HCT116 (cell line): ENCODE measurements at regions not wholly inside any gene's neighbourhood (a gene's known extent, or its start where the extent isn't known, plus 50 kb on each side); places are given as distances from the start of the nearest gene placed in this dataset.

Experiments used
- ATAC-seq: fragments of 200-7000 bp; cut with Tn5 transposase; 2 replicates; pipeline ENCODE4 v1.9.1; 2020; ENCODE audit warnings: mild to moderate bottlenecking, moderate library complexity
- BruUV-seq: library from RNA; stranded (reverse); fragments of 400-500 nt; replicated peaks from 2 replicates; lab custom pipeline; 2021; lab: Mats Ljungman, UMichigan
- CTCF ChIA-PET: fragments of 300-600 bp; sonication (Branson Sonifier 250); formaldehyde crosslinking; loops from one replicate; lab custom pipeline; 2021; ENCODE audit warnings: antibody characterized with exemption; lab: Charles Lee
- POLR2A ChIA-PET: fragments of 300-600, 350-600 bp; sonication (Branson Sonifier 250); formaldehyde crosslinking; loops from one replicate; lab custom pipeline; 2021; ENCODE audit warnings: antibody characterized with exemption; lab: Charles Lee
- RAD21 ChIA-PET, 2 experiments: fragments of 300-600 bp; sonication (Branson Sonifier 250); formaldehyde crosslinking; loops; one replicate each; lab custom pipeline; 2023; ENCODE audit warnings: low total read pairs in 2 of 2; ENCODE audit not compliant: uncharacterized antibody in 2 of 2, unreplicated experiment in 2 of 2, low non-redundant PET in 1 of 2; lab: Charles Lee
- DNase-seq: peaks from one replicate; pipeline ENCODE4 v3.0.0-alpha.2; 2010; ENCODE audit warnings: low read depth, low spot score
- H2AFZ ChIP-seq: fragments of 200-600 bp; shearing (Covaris generic), sonication (generic); 2 replicates; pipeline ENCODE4 v1.6.1; 2017; ENCODE audit warnings: low read depth, mixed run types, mixed read lengths, antibody characterized with exemption, low read length; ENCODE audit not compliant: poor library complexity, severe bottlenecking
- H3K27ac ChIP-seq: 2 replicates; pipeline ENCODE4 v1.5.1; 2012; ENCODE audit warnings: low read depth, low read length
- H3K27me3 ChIP-seq: fragments of 200-600 bp; sonication (generic); 2 replicates; pipeline ENCODE4 v1.6.1; 2016; ENCODE audit warnings: mixed run types, low read length, mixed read lengths; ENCODE audit not compliant: insufficient read depth
- H3K36me3 ChIP-seq, 2 experiments: fragments of 200-500 bp in 1 of 2; fragments of 200-600 bp in 1 of 2; sonication (Bioruptor generic) in 1 of 2; sonication (generic) in 1 of 2; 2 replicates each; pipeline versions ENCODE4 v1.5.1 to v1.6.1; 2014 to 2016; ENCODE audit warnings: low read length in 2 of 2, inconsistent platforms in 1 of 2, mixed read lengths in 1 of 2, mixed run types in 1 of 2; ENCODE audit not compliant: insufficient read depth in 2 of 2, control insufficient read depth in 1 of 2
- H3K4me1 ChIP-seq, 2 experiments: fragments of 200-600 bp in 1 of 2; sonication (generic) in 1 of 2; 2 replicates each; pipeline versions ENCODE4 v1.5.1 to v1.6.1; 2012 to 2017; ENCODE audit warnings: low read length in 2 of 2, inconsistent platforms in 1 of 2, mild to moderate bottlenecking in 1 of 2, mixed read lengths in 1 of 2, mixed run types in 1 of 2, moderate library complexity in 1 of 2; ENCODE audit not compliant: insufficient read depth in 2 of 2, control insufficient read depth in 1 of 2
- H3K4me2 ChIP-seq: fragments of 200-600 bp; sonication (generic); 2 replicates; pipeline ENCODE4 v1.6.1; 2017; ENCODE audit warnings: mixed run types, low read length, mixed read lengths
- H3K4me3 ChIP-seq, 2 experiments: fragments of 200-600 bp in 1 of 2; sonication (generic) in 1 of 2; replicated peaks in 1 of 2; 2 replicates each; pipeline ENCODE4 v1.5.1; 2011 to 2016; ENCODE audit warnings: low read length in 2 of 2, control low read depth in 1 of 2, low read depth in 1 of 2, mild to moderate bottlenecking in 1 of 2, mixed read lengths in 1 of 2, mixed run types in 1 of 2
- H3K79me2 ChIP-seq: fragments of 200-600 bp; sonication (generic); 2 replicates; pipeline ENCODE4 v1.6.1; 2017; ENCODE audit warnings: mild to moderate bottlenecking, mixed run types, low read length, moderate library complexity, mixed read lengths; ENCODE audit not compliant: insufficient read depth
- H3K9ac ChIP-seq: fragments of 200-600 bp; sonication (generic); 2 replicates; pipeline ENCODE4 v1.6.1; 2016; ENCODE audit warnings: low read length, mixed read lengths
- H3K9me2 ChIP-seq: fragments of 200-600 bp; sonication (generic), shearing (Covaris generic); 2 replicates; pipeline ENCODE4 v1.6.1; 2017; ENCODE audit warnings: mixed run types, mild to moderate bottlenecking, moderate library complexity; ENCODE audit not compliant: insufficient read depth
- H3K9me3 ChIP-seq, 2 experiments: fragments of 200-500 bp in 1 of 2; fragments of 200-600 bp in 1 of 2; sonication (Bioruptor generic) in 1 of 2; sonication (generic) in 1 of 2; 2 replicates each; pipeline ENCODE4 v1.6.1; 2014 to 2017; ENCODE audit warnings: low read length in 2 of 2, mixed read lengths in 2 of 2, inconsistent platforms in 1 of 2, low read depth in 1 of 2, mild to moderate bottlenecking in 1 of 2, mixed run types in 1 of 2, moderate library complexity in 1 of 2; ENCODE audit not compliant: control insufficient read depth in 1 of 2, insufficient read depth in 1 of 2
- H4K20me1 ChIP-seq: fragments of 200-600 bp; sonication (generic), shearing (Covaris generic); 2 replicates; pipeline ENCODE4 v1.6.1; 2017; ENCODE audit warnings: mixed run types, mild to moderate bottlenecking, moderate library complexity; ENCODE audit not compliant: insufficient read depth
- ATF3 ChIP-seq: IDR thresholded peaks from 2 replicates; pipeline ENCODE4 v1.6.1; 2012
- CBX3 ChIP-seq: IDR thresholded peaks from 2 replicates; pipeline ENCODE4 v1.6.1; 2012; ENCODE audit warnings: low read depth
- ELF1 ChIP-seq: IDR thresholded peaks from 2 replicates; pipeline ENCODE4 v1.6.1; 2012; ENCODE audit warnings: low read depth, borderline replicate concordance
- FOSL1 ChIP-seq: IDR thresholded peaks from 2 replicates; pipeline ENCODE4 v1.6.1; 2012; ENCODE audit warnings: low read depth
- JUND ChIP-seq: IDR thresholded peaks from 2 replicates; pipeline ENCODE4 v1.6.1; 2012
- MAX ChIP-seq: IDR thresholded peaks from 2 replicates; pipeline ENCODE4 v1.6.1; 2012
- POLR2A ChIP-seq: IDR thresholded peaks from 2 replicates; pipeline ENCODE4 v1.7.0; 2011; ENCODE audit warnings: borderline replicate concordance; ENCODE audit not compliant: insufficient read depth, insufficient read length; ENCODE audit errors: extremely low read depth
- POLR2AphosphoS5 ChIP-seq: IDR thresholded peaks from 2 replicates; pipeline ENCODE4 v1.6.1; 2011; ENCODE audit warnings: mild to moderate bottlenecking, low read depth, low read length, moderate library complexity
- RAD21 ChIP-seq: IDR thresholded peaks from 2 replicates; pipeline ENCODE4 v1.6.1; 2012; ENCODE audit warnings: low read depth, mild to moderate bottlenecking
- REST ChIP-seq: IDR thresholded peaks from 2 replicates; pipeline ENCODE4 v1.6.1; 2012; ENCODE audit warnings: low read depth
- SIN3A ChIP-seq: IDR thresholded peaks from 2 replicates; pipeline ENCODE4 v1.6.1; 2012; ENCODE audit warnings: low read depth
- SP1 ChIP-seq: IDR thresholded peaks from 2 replicates; pipeline ENCODE4 v1.6.1; 2012; ENCODE audit warnings: low read depth
- YY1 ChIP-seq: IDR thresholded peaks from 2 replicates; pipeline ENCODE4 v1.6.1; 2011; ENCODE audit warnings: low read length, low read depth, moderate library complexity, mild to moderate bottlenecking; ENCODE audit not compliant: insufficient replicate concordance; ENCODE audit errors: extremely low read depth
- ZFX ChIP-seq: fragments of 450-650 bp; IDR thresholded peaks from 2 replicates; pipeline ENCODE4 v1.6.1; 2017
- intact Hi-C: fragments of 100-400 bp; cut with micrococcal nuclease; formaldehyde crosslinking; loops from 2 replicates; pipeline ENCODE4 v1.10.0; 2022
- TF ChIP-seq, protein P1 (sequence below), 3 experiments: fragments of 200-600 bp in 1 of 3; sonication (generic) in 1 of 3; IDR thresholded peaks in 2 of 3; conservative IDR thresholded peaks in 1 of 3; 2 replicates each; pipeline ENCODE4 v1.5.1; 2012 to 2017; ENCODE audit warnings: low read depth in 2 of 3, low read length in 2 of 3, antibody characterized with exemption in 1 of 3, borderline replicate concordance in 1 of 3, control low read depth in 1 of 3, mild to moderate bottlenecking in 1 of 3, mixed read lengths in 1 of 3, mixed run types in 1 of 3, moderate library complexity in 1 of 3; ENCODE audit not compliant: insufficient read depth in 1 of 3
- TF ChIP-seq, protein P2 (sequence below): IDR thresholded peaks from 2 replicates; pipeline ENCODE4 v1.6.1; 2011; ENCODE audit warnings: mild to moderate bottlenecking, low read length, moderate library complexity; ENCODE audit not compliant: insufficient replicate concordance; ENCODE audit errors: extremely low read depth

DNA sequence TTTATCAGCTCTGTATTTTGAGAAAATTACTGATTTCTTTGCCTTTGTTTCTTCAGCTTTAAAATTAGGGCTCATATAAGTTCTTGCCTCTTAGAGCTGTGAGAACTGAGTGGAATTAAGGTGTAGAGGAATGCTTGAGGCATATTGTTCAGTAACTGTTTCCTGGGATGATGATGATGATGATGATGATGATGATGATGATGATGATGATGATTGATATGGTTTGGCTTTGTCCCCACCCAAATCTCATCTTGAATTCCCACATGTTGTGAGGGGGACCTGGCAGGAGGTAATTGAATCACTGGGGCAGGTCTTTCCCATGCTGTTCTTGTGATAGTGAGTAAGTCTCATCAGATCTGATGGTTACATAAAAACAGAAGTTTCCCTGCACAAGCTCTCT, 118.7 kb downstream of the CHRM3 start:
- ChIA-PET CTCF (no interaction called here), RAD21 (no interaction called here)
- peaks cover 0 to 14% of the 10 kb centered on the region in 2 experiments; a peak in 2 of 4 replicates for H3K9me3 ChIP-seq
- H3K9ac ChIP-seq: no peak overlapping the region
- H3K36me3 ChIP-seq: no peaks in the 10 kb centered on the region
- H2AFZ ChIP-seq: no peak overlapping the region
- intact Hi-C loops: no loop called here
- H4K20me1 ChIP-seq: no peaks in the 10 kb centered on the region
- no peaks in the 10 kb centered on the region for H3K79me2 ChIP-seq
- no peaks in the 10 kb centered on the region for H3K27me3 ChIP-seq
- no peaks in the 10 kb centered on the region for H3K4me1 ChIP-seq
- H3K4me2 ChIP-seq: no peak overlapping the region
- no peaks in the 10 kb centered on the region for H3K9me2 ChIP-seq
- DNase-seq: no peak
- H3K27ac ChIP-seq: no peak overlapping the region
- no peak for TF ChIP-seq JUND
- TF ChIP-seq SIN3A: no peak
- TF ChIP-seq, protein P1, sequence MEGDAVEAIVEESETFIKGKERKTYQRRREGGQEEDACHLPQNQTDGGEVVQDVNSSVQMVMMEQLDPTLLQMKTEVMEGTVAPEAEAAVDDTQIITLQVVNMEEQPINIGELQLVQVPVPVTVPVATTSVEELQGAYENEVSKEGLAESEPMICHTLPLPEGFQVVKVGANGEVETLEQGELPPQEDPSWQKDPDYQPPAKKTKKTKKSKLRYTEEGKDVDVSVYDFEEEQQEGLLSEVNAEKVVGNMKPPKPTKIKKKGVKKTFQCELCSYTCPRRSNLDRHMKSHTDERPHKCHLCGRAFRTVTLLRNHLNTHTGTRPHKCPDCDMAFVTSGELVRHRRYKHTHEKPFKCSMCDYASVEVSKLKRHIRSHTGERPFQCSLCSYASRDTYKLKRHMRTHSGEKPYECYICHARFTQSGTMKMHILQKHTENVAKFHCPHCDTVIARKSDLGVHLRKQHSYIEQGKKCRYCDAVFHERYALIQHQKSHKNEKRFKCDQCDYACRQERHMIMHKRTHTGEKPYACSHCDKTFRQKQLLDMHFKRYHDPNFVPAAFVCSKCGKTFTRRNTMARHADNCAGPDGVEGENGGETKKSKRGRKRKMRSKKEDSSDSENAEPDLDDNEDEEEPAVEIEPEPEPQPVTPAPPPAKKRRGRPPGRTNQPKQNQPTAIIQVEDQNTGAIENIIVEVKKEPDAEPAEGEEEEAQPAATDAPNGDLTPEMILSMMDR (IDR thresholded peaks at IDR 0.05 in 2 of 3, conservative IDR thresholded peaks at IDR 0.05 in 1 of 3; ENCODE audit: borderline replicate concordance in 1 of 3, insufficient read depth in 1 of 3, low read depth in 2 of 3, low read length in 2 of 3): no peak
- TF ChIP-seq REST: no peak
- TF ChIP-seq RAD21: no peak
- no peak for TF ChIP-seq ZFX
- TF ChIP-seq, protein P2, sequence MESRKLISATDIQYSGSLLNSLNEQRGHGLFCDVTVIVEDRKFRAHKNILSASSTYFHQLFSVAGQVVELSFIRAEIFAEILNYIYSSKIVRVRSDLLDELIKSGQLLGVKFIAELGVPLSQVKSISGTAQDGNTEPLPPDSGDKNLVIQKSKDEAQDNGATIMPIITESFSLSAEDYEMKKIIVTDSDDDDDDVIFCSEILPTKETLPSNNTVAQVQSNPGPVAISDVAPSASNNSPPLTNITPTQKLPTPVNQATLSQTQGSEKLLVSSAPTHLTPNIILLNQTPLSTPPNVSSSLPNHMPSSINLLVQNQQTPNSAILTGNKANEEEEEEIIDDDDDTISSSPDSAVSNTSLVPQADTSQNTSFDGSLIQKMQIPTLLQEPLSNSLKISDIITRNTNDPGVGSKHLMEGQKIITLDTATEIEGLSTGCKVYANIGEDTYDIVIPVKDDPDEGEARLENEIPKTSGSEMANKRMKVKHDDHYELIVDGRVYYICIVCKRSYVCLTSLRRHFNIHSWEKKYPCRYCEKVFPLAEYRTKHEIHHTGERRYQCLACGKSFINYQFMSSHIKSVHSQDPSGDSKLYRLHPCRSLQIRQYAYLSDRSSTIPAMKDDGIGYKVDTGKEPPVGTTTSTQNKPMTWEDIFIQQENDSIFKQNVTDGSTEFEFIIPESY: no peak
- TF ChIP-seq SP1: no peak
- TF ChIP-seq CBX3: no peak
- TF ChIP-seq ELF1: no peak
- no peak for TF ChIP-seq ATF3
- TF ChIP-seq POLR2AphosphoS5: no peak
- TF ChIP-seq YY1: no peak
- TF ChIP-seq POLR2A: no peak
- no peak for TF ChIP-seq FOSL1
- TF ChIP-seq MAX: no peak
- TF ChIP-seq, all 23 proteins: peak for 0
- H3K4me3 ChIP-seq: no peak overlapping the region
- BruUV-seq: no TSS peak
- POLR2A ChIA-PET: no interaction called here
- no peak for ATAC-seq
